Uterus (tissue), 3 donors: ENCODE measurements at regions not wholly inside any gene's neighbourhood (a gene's known extent, or its start where the extent isn't known, plus 50 kb on each side); places are given as distances from the start of the nearest gene placed in this dataset.
"Not testable (repeated sequence)": the region's sequence is repeated elsewhere in the genome, so short reads cannot be mapped to it uniquely, and the experiment has no call there.

Source experiments
- DNase-seq, 2 donors: peaks; one replicate each; pipeline ENCODE4 v3.0.0-alpha.2; 2019 to 2020
- H3K27ac ChIP-seq, 2 donors: fragments of 200-600 bp; sonication (generic); 1 replicate in 1 of 2; 2 replicates in 1 of 2; pipeline ENCODE4 v1.5.1; 2016 to 2018
- H3K27me3 ChIP-seq, 2 donors: fragments of 200-600 bp; sonication (generic); one replicate each; pipeline ENCODE4 v1.5.1; 2018 to 2019; ENCODE audit warnings: control low read depth in 1 of 2
- H3K36me3 ChIP-seq, 2 donors: fragments of 200-600 bp; sonication (generic); one replicate each; pipeline ENCODE4 v1.5.1; 2019; ENCODE audit warnings: control low read depth in 1 of 2
- H3K4me1 ChIP-seq, 2 donors: fragments of 200-600 bp; sonication (generic); one replicate each; pipeline ENCODE4 v1.5.1; 2018 to 2019; ENCODE audit warnings: control low read depth in 1 of 2
- H3K4me3 ChIP-seq, 2 donors: fragments of 200-600 bp; sonication (generic); 1 replicate in 1 of 2; 2 replicates in 1 of 2; pipeline ENCODE4 v1.5.1; 2018 to 2019; ENCODE audit warnings: mild to moderate bottlenecking in 1 of 2
- H3K9me3 ChIP-seq, 2 donors: fragments of 200-600 bp; sonication (generic); one replicate each; pipeline ENCODE4 v1.5.1; 2019; ENCODE audit warnings: control low read depth in 1 of 2
- CTCF ChIP-seq, 4 experiments: fragments of 200-600 bp in 2 of 4; fragments of 450-650 bp in 2 of 4; sonication (generic) in 2 of 4; IDR thresholded peaks; one replicate each; pipeline ENCODE4 v1.5.1; 2016 to 2019; ENCODE audit warnings: antibody characterized with exemption in 4 of 4, mild to moderate bottlenecking in 2 of 4, moderate library complexity in 1 of 4
- POLR2A ChIP-seq, 2 donors: fragments of 450-650 bp; IDR thresholded peaks; one replicate each; pipeline ENCODE4 v1.6.1; 2016; ENCODE audit warnings: antibody characterized with exemption in 2 of 2, mild to moderate bottlenecking in 1 of 2, moderate library complexity in 1 of 2
- intact Hi-C: fragments of 100-400 bp; cut with DNase I; formaldehyde crosslinking; loops from one replicate; pipeline ENCODE4 v1.15.1; 2023; ENCODE audit warnings: low total_unique reads
- donor health status: DM: yes; HTN: yes; CAD: no.

GRCh38 chr12:29026419-29026818 lies 122.7 kb upstream of the FAR2 start:
- H3K27me3 ChIP-seq = no peaks in the 10 kb centered on the region
- H3K4me1 ChIP-seq = no peaks in the 10 kb centered on the region
- no peak overlapping the region for H3K27ac ChIP-seq
- H3K4me3 ChIP-seq = no peak overlapping the region
- H3K36me3 ChIP-seq = no peaks in the 10 kb centered on the region
- no peak for TF ChIP-seq CTCF (IDR thresholded peaks at IDR 0.05)
- no peak for TF ChIP-seq POLR2A (IDR thresholded peaks at IDR 0.05)
- H3K9me3 ChIP-seq = no peaks in the 10 kb centered on the region
- DNase-seq = no peak
- intact Hi-C loops = no loop called here

GRCh38 chr12:29029484-29029883 lies 119.6 kb upstream of the FAR2 start:
- H3K4me3 ChIP-seq, intact Hi-C loops, H3K36me3 ChIP-seq, H3K9me3 ChIP-seq, H3K27me3 ChIP-seq, H3K27ac ChIP-seq, H3K4me1 ChIP-seq, DNase-seq: not testable (repeated sequence)

- H3K4me1 ChIP-seq = no peaks in the 10 kb centered on the region
- H3K36me3 ChIP-seq = no peaks in the 10 kb centered on the region
- no peak overlapping the region for H3K4me3 ChIP-seq
- no peak for DNase-seq
- no peaks in the 10 kb centered on the region for H3K27me3 ChIP-seq
- no peaks in the 10 kb centered on the region for H3K9me3 ChIP-seq
- TF ChIP-seq POLR2A (IDR thresholded peaks at IDR 0.05) (no peak), CTCF (IDR thresholded peaks at IDR 0.05) (no peak)
- H3K27ac ChIP-seq = no peak overlapping the region
- intact Hi-C loops = no loop called here
Measured at GRCh38 chr12:29030006-29030405, 119.1 kb upstream of the FAR2 start.

DNA sequence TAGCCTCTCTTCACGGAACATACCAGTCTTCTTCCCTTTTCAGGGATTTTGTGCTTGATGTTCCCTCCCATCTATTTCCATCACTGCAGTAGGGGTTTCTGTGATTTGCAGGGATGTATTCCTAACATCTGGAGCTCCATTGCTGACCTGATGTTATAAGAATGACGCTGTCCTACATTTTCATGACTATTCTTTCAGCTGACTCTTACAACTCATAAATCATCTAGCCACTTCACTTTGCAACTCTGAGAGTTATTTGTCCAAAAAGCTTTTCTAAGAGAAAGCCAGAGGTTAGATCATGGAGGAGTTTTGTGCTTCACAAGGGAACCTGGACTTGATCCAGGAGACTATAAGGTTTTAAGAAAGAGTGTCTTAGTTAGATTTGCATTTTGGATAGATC lies 116.6 kb upstream of the FAR2 start:
- intact Hi-C loops = no loop called here
- TF ChIP-seq CTCF (IDR thresholded peaks at IDR 0.05) (no peak), POLR2A (IDR thresholded peaks at IDR 0.05) (no peak)
- H3K27ac ChIP-seq = peak overlapping the region in 1 of 2 donors; percentile 47

DNA sequence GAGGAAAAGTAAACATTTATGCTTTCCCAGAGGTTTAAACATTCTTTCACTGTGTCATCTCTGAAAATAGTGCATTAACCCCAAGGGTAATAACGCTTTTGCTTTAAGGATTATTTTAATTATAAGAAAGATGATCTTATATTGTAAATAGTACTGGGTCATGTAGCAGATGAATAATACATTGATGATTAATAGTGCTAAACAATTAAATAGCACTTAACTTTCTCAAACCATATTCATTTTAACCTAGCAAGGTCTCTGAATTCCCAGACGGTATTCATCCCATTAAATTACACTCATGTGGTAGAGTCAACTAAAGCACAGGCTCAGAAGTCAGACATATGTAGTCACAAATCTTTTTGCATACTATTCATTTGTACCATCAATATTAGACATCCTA lies 115.6 kb upstream of the FAR2 start:
- Histone ChIP-seq H3K9me3 (no peaks in the 10 kb centered on the region), H3K36me3 (no peaks in the 10 kb centered on the region), H3K27me3 (no peaks in the 10 kb centered on the region), H3K27ac (no peak overlapping the region), H3K4me1 (no peaks in the 10 kb centered on the region), H3K4me3 (no peak overlapping the region)
- no peak for DNase-seq
- TF ChIP-seq CTCF (IDR thresholded peaks at IDR 0.05) = no peak
- no peak for TF ChIP-seq POLR2A (IDR thresholded peaks at IDR 0.05)
- intact Hi-C loops = no loop called here

More for the DNA sequence above, 116.6 kb upstream of the FAR2 start:
- DNase-seq = no peak
- H3K4me1 ChIP-seq = no peaks in the 10 kb centered on the region
- H3K36me3 ChIP-seq = no peaks in the 10 kb centered on the region
- H3K9me3 ChIP-seq = no peaks in the 10 kb centered on the region
- no peak overlapping the region for H3K4me3 ChIP-seq
- no peaks in the 10 kb centered on the region for H3K27me3 ChIP-seq

DNA sequence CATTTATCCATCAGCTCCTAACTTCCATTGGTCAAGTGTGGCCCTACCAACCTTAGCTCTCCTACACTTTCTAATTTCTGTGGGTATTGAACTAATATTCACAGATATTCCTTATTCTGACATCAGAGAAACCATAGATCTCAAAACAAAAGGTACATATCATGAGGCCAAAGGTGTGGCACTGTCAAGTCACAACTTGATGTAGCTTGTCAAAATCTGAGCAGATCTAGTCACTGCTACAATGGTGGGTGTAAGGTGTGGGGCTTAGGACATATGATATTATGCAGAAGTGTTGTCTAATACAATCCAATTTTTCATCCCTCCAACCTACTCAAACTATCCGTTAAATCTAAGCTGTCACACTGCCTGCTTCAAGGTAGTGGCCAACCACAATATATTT lies 114.0 kb upstream of the FAR2 start:
- H3K36me3 ChIP-seq = no peaks in the 10 kb centered on the region
- H3K27ac ChIP-seq = no peak overlapping the region
- intact Hi-C loops = no loop called here
- no peak overlapping the region for H3K4me3 ChIP-seq
- no peaks in the 10 kb centered on the region for H3K27me3 ChIP-seq
- DNase-seq = no peak
- H3K4me1 ChIP-seq = no peaks in the 10 kb centered on the region
- H3K9me3 ChIP-seq = no peaks in the 10 kb centered on the region
- TF ChIP-seq CTCF (IDR thresholded peaks at IDR 0.05) (no peak), POLR2A (IDR thresholded peaks at IDR 0.05) (no peak)
